GM12878 (cell line): ENCODE measurements at regions not wholly inside any gene's neighbourhood (a gene's known extent, or its start where the extent isn't known, plus 50 kb on each side); places are given as distances from the start of the nearest gene placed in this dataset.
A peak's percentile ranks its signal among the peaks of the same experiment; 100 is the strongest.

ENCODE experiments used
- ATAC-seq: fragments of 200-7000 bp; cut with Tn5 transposase; 3 replicates; pipeline ENCODE4 v1.9.1; 2020; ENCODE audit warnings: mild to moderate bottlenecking, moderate library complexity
- BruUV-seq: library from RNA; stranded (reverse); fragments of 400-500 nt; replicated peaks from 2 replicates; lab custom pipeline; 2021; lab: Mats Ljungman, UMichigan
- CTCF ChIA-PET: fragments of 300-600 bp; sonication (Branson Sonifier 250); formaldehyde crosslinking; extraction: SDS; loops from one replicate; lab custom pipeline; 2021; ENCODE audit warnings: inconsistent platforms; lab: Yijun Ruan, JAX
- POLR2A ChIA-PET: fragments of 350-600 bp; formaldehyde crosslinking; extraction: SDS; loops from one replicate; lab custom pipeline; 2021; ENCODE audit warnings: inconsistent platforms; lab: Charles Lee
- RAD21 ChIA-PET: fragments of 300-600 bp; sonication (Branson Sonifier 250); formaldehyde crosslinking; loops from one replicate; lab custom pipeline; 2023; ENCODE audit warnings: antibody characterized with exemption; ENCODE audit not compliant: unreplicated experiment; lab: Charles Lee
- SMC1A ChIA-PET: fragments of 300-600 bp; sonication (Branson Sonifier 250); formaldehyde crosslinking; loops from one replicate; lab custom pipeline; 2023; ENCODE audit not compliant: unreplicated experiment, uncharacterized antibody; lab: Charles Lee
- DNase-seq: peaks from one replicate; pipeline ENCODE4 v3.0.0-alpha.2; 2011; ENCODE audit warnings: low read depth, low spot score
- FAIRE-seq: peaks from 3 replicates; lab custom pipeline; 2011; peaks lifted over from hg19 to GRCh38; lab: Jason Lieb, UNC
- H2AFZ ChIP-seq: 2 replicates; pipeline ENCODE4 v1.6.0; 2011; ENCODE audit warnings: low read depth, low read length, control low read depth; ENCODE audit not compliant: control insufficient read depth
- H3K27ac ChIP-seq: 2 replicates; pipeline ENCODE4 v1.5.1; 2011; ENCODE audit warnings: control low read depth; ENCODE audit not compliant: control insufficient read depth, insufficient read depth
- H3K27me3 ChIP-seq, 2 experiments: replicated peaks in 1 of 2; 2 replicates each; pipeline versions ENCODE4 v1.6.0 to v1.6.1; 2011; ENCODE audit warnings: low read length in 1 of 2; ENCODE audit not compliant: control insufficient read depth in 2 of 2, insufficient read depth in 2 of 2
- H3K36me3 ChIP-seq, 2 experiments: 2 replicates each; pipeline ENCODE4 v1.5.1; 2011; ENCODE audit warnings: low read length in 1 of 2; ENCODE audit not compliant: control insufficient read depth in 2 of 2, insufficient read depth in 2 of 2
- H3K4me1 ChIP-seq: 2 replicates; pipeline ENCODE4 v1.6.1; 2011; ENCODE audit warnings: mild to moderate bottlenecking, low read length, moderate library complexity, mixed read lengths; ENCODE audit not compliant: control insufficient read depth, insufficient read depth
- H3K4me2 ChIP-seq: 2 replicates; pipeline ENCODE4 v1.6.0; 2011; ENCODE audit warnings: control low read depth; ENCODE audit not compliant: control insufficient read depth, insufficient read depth
- H3K4me3 ChIP-seq: fragments of 200-600 bp; sonication (generic); 2 replicates; pipeline ENCODE4 v1.5.1; 2016
- H3K79me2 ChIP-seq: 2 replicates; pipeline ENCODE4 v1.6.0; 2011; ENCODE audit warnings: low read length; ENCODE audit not compliant: control insufficient read depth, insufficient read depth
- H3K9ac ChIP-seq: 2 replicates; pipeline ENCODE4 v1.8.0; 2011; ENCODE audit warnings: low read length, control low read depth, mixed read lengths; ENCODE audit not compliant: control insufficient read depth, insufficient read depth
- H3K9me3 ChIP-seq: replicated peaks from 3 replicates; pipeline ENCODE4 v1.5.1; 2011; ENCODE audit warnings: mild to moderate bottlenecking, low read length; ENCODE audit not compliant: control insufficient read depth, insufficient read depth
- H4K20me1 ChIP-seq: 2 replicates; pipeline ENCODE4 v1.6.0; 2011; ENCODE audit not compliant: control insufficient read depth, insufficient read depth
- CHD4 ChIP-seq: fragments of 200-600 bp; sonication (generic); IDR thresholded peaks from 2 replicates; pipeline ENCODE4 v1.6.1; 2016; ENCODE audit warnings: mild to moderate bottlenecking
- GABPA ChIP-seq: IDR thresholded peaks from 2 replicates; pipeline ENCODE4 v1.6.1; 2014; ENCODE audit warnings: antibody characterized with exemption, low read depth, mild to moderate bottlenecking, inconsistent platforms
- MTA3 ChIP-seq: IDR thresholded peaks from 2 replicates; pipeline ENCODE4 v1.6.1; 2012; ENCODE audit warnings: low read length, inconsistent platforms, borderline replicate concordance
- NR2C1 ChIP-seq: fragments of 450-650 bp; IDR thresholded peaks from 2 replicates; pipeline ENCODE4 v1.6.1; 2017; ENCODE audit warnings: antibody characterized with exemption, mild to moderate bottlenecking, moderate library complexity
- SREBF2 ChIP-seq: IDR thresholded peaks from 2 replicates; pipeline ENCODE4 v1.6.1; 2012; ENCODE audit warnings: mild to moderate bottlenecking, low read length
- WGBS: methylation state at CpG from one replicate; pipeline ENCODE4 v1.1.6; 2016; ENCODE audit warnings: low lambda C conversion rate; ENCODE audit not compliant: insufficient replicate concordance, insufficient coverage; ENCODE audit errors: missing lambda C conversion rate; 5-methylcytosine and 5-hydroxymethylcytosine counted together
- in situ Hi-C: fragments of 300-500 bp; cut with MboI; formaldehyde crosslinking; loops from 9 replicates; pipeline ENCODE4 v1.14.3; 2018; ENCODE audit warnings: mixed read lengths
- intact Hi-C: fragments of 100-400 bp; cut with micrococcal nuclease; formaldehyde crosslinking; loops from one replicate; pipeline ENCODE4 v1.14.2; 2022; ENCODE audit not compliant: unreplicated experiment
- TF ChIP-seq, protein P1 (sequence below): fragments of 150-350 bp; IDR thresholded peaks from 2 replicates; pipeline ENCODE4 v1.6.1; 2014; ENCODE audit warnings: mild to moderate bottlenecking, low read depth, low read length

DNA sequence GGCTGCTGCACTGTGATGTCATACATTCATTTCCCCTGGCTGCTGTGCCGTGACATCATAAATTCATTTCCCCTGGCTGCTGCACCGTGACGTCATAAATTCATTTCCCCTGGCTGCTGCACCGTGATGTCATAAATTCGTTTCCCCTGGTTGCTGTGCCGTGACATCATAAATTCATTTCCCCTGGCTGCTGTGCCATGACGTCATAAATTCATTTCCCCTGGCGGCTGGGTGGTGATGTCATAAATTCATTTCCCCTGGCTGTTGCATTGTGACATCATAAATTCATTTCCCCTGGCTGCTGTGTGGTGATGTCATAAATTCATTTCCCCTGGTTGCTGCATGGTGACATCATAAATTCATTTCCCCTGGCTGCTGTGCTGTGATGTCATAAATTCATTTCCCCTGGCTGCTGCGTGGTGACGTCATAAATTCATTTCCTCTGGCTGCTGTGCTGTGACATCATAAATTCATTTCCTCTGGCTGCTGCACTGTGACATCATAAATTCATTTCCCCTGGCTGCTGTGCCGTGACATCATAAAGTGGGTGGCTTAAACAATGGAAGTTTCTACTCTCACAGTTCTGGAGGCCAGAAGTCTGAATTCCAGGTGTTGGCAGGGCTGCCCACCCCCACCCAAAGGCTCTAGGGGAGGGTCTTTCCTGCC lies 301.1 kb downstream of the SHANK2 start:
- Histone ChIP-seq H3K79me2 (no peaks in the 10 kb centered on the region), H3K27me3 (no peaks in the 10 kb centered on the region), H3K4me3 (no peak overlapping the region), H3K27ac (no peak overlapping the region), H4K20me1 (no peaks in the 10 kb centered on the region), H3K4me2 (no peak overlapping the region), H3K9me3 (no peaks in the 10 kb centered on the region; the same call in 2 of the 3 replicates), H3K4me1 (no peaks in the 10 kb centered on the region), H2AFZ (no peak overlapping the region), H3K9ac (no peak overlapping the region), H3K36me3 (no peaks in the 10 kb centered on the region)
- in situ Hi-C loops = no loop called here
- ChIA-PET SMC1A (no interaction called here), RAD21 (no interaction called here), POLR2A (no interaction called here), CTCF (no interaction called here)
- no TSS peak for BruUV-seq
- ATAC-seq = no peak
- FAIRE-seq = no peak
- intact Hi-C loops = no loop called here
- 47% methylated on average over 11 of the region's 11 CpGs for WGBS
- TF ChIP-seq SREBF2 (no peak), GABPA (0 out of 2 replicates have a peak, but pooled peaks have one; percentile 20), CHD4 (no peak)
- TF ChIP-seq, protein P1, sequence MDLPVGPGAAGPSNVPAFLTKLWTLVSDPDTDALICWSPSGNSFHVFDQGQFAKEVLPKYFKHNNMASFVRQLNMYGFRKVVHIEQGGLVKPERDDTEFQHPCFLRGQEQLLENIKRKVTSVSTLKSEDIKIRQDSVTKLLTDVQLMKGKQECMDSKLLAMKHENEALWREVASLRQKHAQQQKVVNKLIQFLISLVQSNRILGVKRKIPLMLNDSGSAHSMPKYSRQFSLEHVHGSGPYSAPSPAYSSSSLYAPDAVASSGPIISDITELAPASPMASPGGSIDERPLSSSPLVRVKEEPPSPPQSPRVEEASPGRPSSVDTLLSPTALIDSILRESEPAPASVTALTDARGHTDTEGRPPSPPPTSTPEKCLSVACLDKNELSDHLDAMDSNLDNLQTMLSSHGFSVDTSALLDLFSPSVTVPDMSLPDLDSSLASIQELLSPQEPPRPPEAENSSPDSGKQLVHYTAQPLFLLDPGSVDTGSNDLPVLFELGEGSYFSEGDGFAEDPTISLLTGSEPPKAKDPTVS = no peak
- no peak for DNase-seq

DNA sequence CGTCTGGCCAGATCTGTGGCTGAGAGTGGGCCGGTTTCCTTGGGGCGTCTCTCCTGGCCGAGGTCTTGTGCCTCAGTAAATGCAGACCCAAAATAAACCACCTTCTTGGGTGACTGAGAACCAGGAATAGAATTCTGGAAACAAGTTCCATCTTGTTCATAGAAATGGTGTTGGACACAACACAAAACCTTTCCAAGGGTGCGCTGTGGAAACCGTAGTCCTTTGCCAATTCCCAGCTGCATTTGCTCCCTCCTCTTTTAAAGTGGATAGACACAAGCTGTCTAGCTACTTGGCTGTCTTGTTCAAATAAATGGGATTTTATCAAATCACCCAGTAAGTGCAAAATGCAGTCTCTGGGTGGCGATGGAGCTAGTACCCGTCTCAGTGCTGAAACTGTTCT lies 300.2 kb downstream of the SHANK2 start:
- Histone ChIP-seq H2AFZ (no peak overlapping the region), H3K27ac (no peak overlapping the region), H3K9ac (no peak overlapping the region), H3K27me3 (no peaks in the 10 kb centered on the region), H3K79me2 (no peaks in the 10 kb centered on the region), H4K20me1 (no peaks in the 10 kb centered on the region), H3K36me3 (no peaks in the 10 kb centered on the region), H3K4me1 (no peaks in the 10 kb centered on the region), H3K4me3 (no peak overlapping the region), H3K9me3 (no peaks in the 10 kb centered on the region; the same call in 2 of the 3 replicates), H3K4me2 (no peak overlapping the region)
- no peak for DNase-seq
- ChIA-PET POLR2A (no interaction called here), CTCF (interaction anchor here (0.6 kb wide), 1 partner anchor 178 kb away, joined by 4 read pairs; no protein-coding TSS in a partner anchor), RAD21 (no interaction called here), SMC1A (no interaction called here)
- WGBS = 61% methylated on average over 8 of the region's 8 CpGs
- in situ Hi-C loops (no loop called here), intact Hi-C loops (no loop called here)
- no peak for FAIRE-seq
- TF ChIP-seq MTA3 (no peak), NR2C1 (no peak)
- ATAC-seq = no peak
- BruUV-seq = no TSS peak
